DOHH2 (cell line): ENCODE measurements at regions not wholly inside any gene's neighbourhood (a gene's known extent, or its start where the extent isn't known, plus 50 kb on each side); places are given as distances from the start of the nearest gene placed in this dataset.
A peak's percentile ranks its signal among the peaks of the same experiment; 100 is the strongest.

Experiments
- H3F3A ChIP-seq: fragments of 200-600 bp; sonication (generic), shearing (Covaris generic); 2 replicates; pipeline ENCODE4 v1.6.0; 2016; ENCODE audit warnings: antibody characterized with exemption, mild to moderate bottlenecking; ENCODE audit not compliant: control insufficient read depth, insufficient read depth
- H3K27ac ChIP-seq: fragments of 200-600 bp; sonication (generic); 2 replicates; pipeline ENCODE4 v1.5.1; 2014; ENCODE audit warnings: low read depth, mild to moderate bottlenecking, low read length, moderate library complexity
- H3K27me3 ChIP-seq: fragments of 200-600 bp; sonication (generic); 2 replicates; pipeline ENCODE4 v1.6.1; 2014; ENCODE audit warnings: mild to moderate bottlenecking, low read length, mixed read lengths; ENCODE audit not compliant: control insufficient read depth
- H3K36me3 ChIP-seq: fragments of 200-600 bp; sonication (generic); 2 replicates; pipeline ENCODE4 v1.6.1; 2014; ENCODE audit warnings: mild to moderate bottlenecking, low read length, moderate library complexity, mixed read lengths; ENCODE audit not compliant: control insufficient read depth
- H3K4me1 ChIP-seq: fragments of 200-600 bp; sonication (generic); 2 replicates; pipeline ENCODE4 v1.6.1; 2014; ENCODE audit warnings: mild to moderate bottlenecking, low read length, mixed read lengths; ENCODE audit not compliant: control insufficient read depth
- H3K4me2 ChIP-seq: fragments of 200-600 bp; sonication (generic); 2 replicates; pipeline ENCODE4 v1.6.0; 2014; ENCODE audit warnings: mild to moderate bottlenecking, low read length, moderate library complexity
- H3K4me3 ChIP-seq: fragments of 200-600 bp; sonication (generic); 2 replicates; pipeline ENCODE4 v1.5.1; 2014; ENCODE audit warnings: mild to moderate bottlenecking, low read length, mixed read lengths
- H3K79me2 ChIP-seq: fragments of 200-600 bp; sonication (generic); 2 replicates; pipeline ENCODE4 v1.6.1; 2014; ENCODE audit warnings: mild to moderate bottlenecking, low read length, mixed read lengths; ENCODE audit not compliant: control insufficient read depth
- H3K9me2 ChIP-seq: fragments of 200-600 bp; sonication (generic); replicated peaks from 2 replicates; pipeline ENCODE4 v1.6.1; 2014; ENCODE audit warnings: mild to moderate bottlenecking, low read length, mixed read lengths; ENCODE audit not compliant: control insufficient read depth
- H3K9me3 ChIP-seq: fragments of 200-600 bp; sonication (generic); 2 replicates; pipeline ENCODE4 v1.6.1; 2014; ENCODE audit warnings: antibody characterized with exemption, low read length, mixed read lengths; ENCODE audit not compliant: control insufficient read depth, insufficient read depth
- H4K20me1 ChIP-seq: fragments of 200-600 bp; sonication (generic); 2 replicates; pipeline ENCODE4 v1.6.0; 2014; ENCODE audit warnings: low read depth, mild to moderate bottlenecking, antibody characterized with exemption, low read length, moderate library complexity; ENCODE audit not compliant: control insufficient read depth, insufficient read depth
- CTCF ChIP-seq: fragments of 200-600 bp; sonication (generic); IDR thresholded peaks from one replicate; pipeline ENCODE4 v1.5.1; 2014; ENCODE audit warnings: antibody characterized with exemption, mild to moderate bottlenecking, low read depth, low read length; ENCODE audit not compliant: poor library complexity, severe bottlenecking
- EZH2phosphoT487 ChIP-seq: fragments of 200-600 bp; sonication (generic); IDR thresholded peaks from 2 replicates; pipeline ENCODE4 v1.6.1; 2017; ENCODE audit warnings: borderline replicate concordance, mild to moderate bottlenecking, antibody characterized with exemption, low read length, moderate library complexity, mixed read lengths

- TF ChIP-seq EZH2phosphoT487 (no peak), CTCF (no peak)
- Histone ChIP-seq H3K9me3 (no peaks in the 10 kb centered on the region), H4K20me1 (no peaks in the 10 kb centered on the region), H3K27me3 (no peaks in the 10 kb centered on the region), H3K27ac (no peak overlapping the region), H3K4me2 (no peak overlapping the region), H3K4me1 (no peaks in the 10 kb centered on the region), H3K79me2 (no peaks in the 10 kb centered on the region), H3K9me2 (no peaks in the 10 kb centered on the region), H3K36me3 (no peaks in the 10 kb centered on the region), H3K4me3 (no peak overlapping the region), H3F3A (no peaks in the 10 kb centered on the region)
Measured at GRCh38 chr9:12633016-12633765, 60.0 kb upstream of the TYRP1 start.

GRCh38 chr9:12640016-12640587 lies 53.1 kb upstream of the TYRP1 start:
- H3K9me3 ChIP-seq = no peaks in the 10 kb centered on the region
- no peaks in the 10 kb centered on the region for H4K20me1 ChIP-seq
- no peaks in the 10 kb centered on the region for H3K36me3 ChIP-seq
- no peaks in the 10 kb centered on the region for H3K9me2 ChIP-seq
- H3K4me2 ChIP-seq = no peak overlapping the region
- no peaks in the 10 kb centered on the region for H3K27me3 ChIP-seq
- H3K27ac ChIP-seq = no peak overlapping the region
- TF ChIP-seq EZH2phosphoT487 = no peak
- peak; percentile 48 for TF ChIP-seq CTCF
- no peaks in the 10 kb centered on the region for H3K4me1 ChIP-seq
- no peak overlapping the region for H3K4me3 ChIP-seq
- H3F3A ChIP-seq = no peaks in the 10 kb centered on the region
- H3K79me2 ChIP-seq = no peaks in the 10 kb centered on the region

DNA sequence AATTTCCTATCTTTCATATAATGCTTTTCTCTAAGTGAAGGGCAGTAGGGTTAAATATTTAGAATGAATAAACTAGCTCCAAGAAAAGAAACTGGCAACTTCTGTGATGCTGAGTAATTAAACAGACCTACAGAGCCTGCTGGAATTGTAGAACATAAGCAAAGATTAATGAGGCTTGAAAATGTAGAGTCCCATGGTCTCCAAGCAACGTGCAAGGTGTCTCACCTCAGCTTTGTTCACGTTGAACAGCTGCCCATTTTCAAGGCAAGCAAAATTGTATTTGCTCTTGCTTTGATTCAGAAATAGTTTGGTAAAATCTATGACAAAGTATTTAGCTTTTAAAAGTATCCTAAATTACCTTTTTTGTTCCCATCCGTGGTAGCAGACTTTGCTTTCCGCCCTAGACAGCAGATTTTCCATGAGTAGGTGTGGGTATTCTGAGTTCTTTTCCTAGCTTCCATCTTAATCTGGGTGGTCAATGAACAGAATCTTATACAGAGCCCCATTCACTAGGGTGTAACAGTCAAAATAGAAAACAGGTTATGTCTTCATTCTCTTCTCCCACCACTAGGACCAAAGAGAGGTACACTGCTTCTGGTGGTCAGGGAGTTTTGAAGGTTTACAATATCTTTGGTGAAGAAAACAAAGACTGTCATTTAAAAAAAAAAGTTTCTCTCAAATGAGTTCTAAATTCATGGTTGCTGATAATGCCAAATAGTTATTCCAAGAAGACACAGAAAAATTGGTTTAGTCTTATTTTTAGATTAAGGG lies 52.1 kb upstream of the TYRP1 start:
- H3K27ac ChIP-seq = no peak overlapping the region
- H3K9me3 ChIP-seq = no peaks in the 10 kb centered on the region
- no peaks in the 10 kb centered on the region for H3K27me3 ChIP-seq
- no peak overlapping the region for H3K4me3 ChIP-seq
- no peaks in the 10 kb centered on the region for H3K36me3 ChIP-seq
- H3K9me2 ChIP-seq = no peaks in the 10 kb centered on the region
- no peaks in the 10 kb centered on the region for H4K20me1 ChIP-seq
- H3K79me2 ChIP-seq = no peaks in the 10 kb centered on the region
- TF ChIP-seq EZH2phosphoT487 = no peak
- no peak for TF ChIP-seq CTCF
- no peak overlapping the region for H3K4me2 ChIP-seq
- no peaks in the 10 kb centered on the region for H3F3A ChIP-seq
- no peaks in the 10 kb centered on the region for H3K4me1 ChIP-seq
